CD4-positive, alpha-beta T cell (primary cell): ENCODE measurements at regions not wholly inside any gene's neighbourhood (a gene's known extent, or its start where the extent isn't known, plus 50 kb on each side); places are given as distances from the start of the nearest gene placed in this dataset.

Experiments used
- ATAC-seq: fragments of 200-7000 bp; cut with Tn5 transposase; one replicate; pipeline ENCODE4 v1.10.0; 2022; ENCODE audit warnings: mild to moderate bottlenecking; ENCODE audit not compliant: poor library complexity
- CTCF ChIA-PET: fragments of 350-600 bp; sonication (Branson Sonifier 250); formaldehyde crosslinking; loops from one replicate; lab custom pipeline; 2021; ENCODE audit warnings: antibody characterized with exemption, inconsistent platforms; lab: Charles Lee
- POLR2A ChIA-PET: fragments of 350-600 bp; sonication (Branson Sonifier 250); formaldehyde crosslinking; loops from one replicate; lab custom pipeline; 2021; ENCODE audit warnings: antibody characterized with exemption, inconsistent platforms; lab: Charles Lee
- DNase-seq, 14 experiments: peaks; one replicate each; pipeline ENCODE4 v3.0.0-alpha.2; 2013 to 2020; ENCODE audit warnings: mixed read lengths in 2 of 14
- H3K27ac ChIP-seq, 2 donors: one replicate each; pipeline versions ENCODE4 v1.5.1 to v1.7.0; 2013; ENCODE audit warnings: low read length in 2 of 2, low read depth in 1 of 2, mild to moderate bottlenecking in 1 of 2
- H3K27me3 ChIP-seq, 2 experiments: 1 replicate in 1 of 2; 2 replicates in 1 of 2; pipeline versions ENCODE4 v1.6.1 to v1.7.0; 2013; ENCODE audit warnings: low read length in 2 of 2, control low read depth in 1 of 2, mild to moderate bottlenecking in 1 of 2, moderate library complexity in 1 of 2; ENCODE audit not compliant: insufficient read depth in 2 of 2, control insufficient read depth in 1 of 2
- H3K36me3 ChIP-seq: one replicate; pipeline ENCODE4 v1.6.1; 2013; ENCODE audit warnings: low read length, control low read depth; ENCODE audit not compliant: insufficient read depth
- H3K4me1 ChIP-seq: one replicate; pipeline ENCODE4 v1.6.1; 2013; ENCODE audit warnings: low read length, control low read depth; ENCODE audit not compliant: insufficient read depth
- H3K4me3 ChIP-seq: one replicate; pipeline ENCODE4 v1.5.1; 2013; ENCODE audit warnings: mild to moderate bottlenecking, low read length, moderate library complexity
- H3K9me3 ChIP-seq, 2 experiments: 1 replicate in 1 of 2; 2 replicates in 1 of 2; pipeline versions ENCODE4 v1.6.1 to v1.7.0; 2013; ENCODE audit warnings: low read length in 2 of 2, mild to moderate bottlenecking in 2 of 2, control low read depth in 1 of 2, moderate library complexity in 1 of 2; ENCODE audit not compliant: control insufficient read depth in 1 of 2, insufficient read depth in 1 of 2
- H3K27ac Mint-ChIP-seq: one replicate; pipeline ENCODE4 v1.8.0; 2020; ENCODE audit warnings: mixed read lengths
- H3K27me3 Mint-ChIP-seq: one replicate; pipeline ENCODE4 v1.8.0; 2021; ENCODE audit warnings: mixed read lengths
- H3K36me3 Mint-ChIP-seq: one replicate; pipeline ENCODE4 v1.8.0; 2021; ENCODE audit warnings: low read depth, mixed read lengths
- H3K4me1 Mint-ChIP-seq: one replicate; pipeline ENCODE4 v1.8.0; 2021; ENCODE audit warnings: low read depth, mixed read lengths
- H3K4me3 Mint-ChIP-seq: one replicate; pipeline ENCODE4 v1.8.0; 2020; ENCODE audit warnings: mild to moderate bottlenecking, mixed read lengths
- H3K9me3 Mint-ChIP-seq: one replicate; pipeline ENCODE4 v1.8.0; 2020; ENCODE audit warnings: mixed read lengths
- CTCF ChIP-seq: fragments of 200-600 bp; IDR thresholded peaks from one replicate; pipeline ENCODE4 v1.8.0; 2022; ENCODE audit warnings: antibody characterized with exemption, mild to moderate bottlenecking
- intact Hi-C, 2 experiments: fragments of 100-400 bp; cut with DNase I in 1 of 2; cut with micrococcal nuclease in 1 of 2; formaldehyde crosslinking; loops; one replicate each; pipeline versions ENCODE4 v1.15.1 to v1.9.0; 2023 to 2025; cut with DNase I, micrococcal nuclease

DNA sequence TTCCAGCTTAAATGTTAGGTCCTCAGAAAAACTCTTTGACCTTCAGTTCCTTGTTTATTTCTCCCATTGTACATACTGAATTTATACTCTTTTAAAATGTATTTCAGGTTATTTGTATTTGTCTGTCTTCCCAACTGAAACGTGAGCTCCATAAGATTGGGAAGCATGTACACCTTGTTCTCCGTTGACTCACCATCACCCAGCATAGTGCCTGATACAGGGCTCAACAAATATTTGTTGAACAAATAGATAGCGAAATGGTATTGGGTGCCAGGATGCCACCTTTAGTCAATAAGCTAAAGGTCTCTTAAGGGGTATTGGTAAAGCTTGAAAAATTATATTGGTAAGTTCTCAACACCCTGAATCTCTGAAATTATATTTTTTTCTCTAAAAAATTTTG, 1841.3 kb upstream of the CELF4 start:
- Histone ChIP-seq H3K27me3 (no peaks in the 10 kb centered on the region), H3K27ac (no peak overlapping the region), H3K36me3 (no peaks in the 10 kb centered on the region), H3K4me1 (no peaks in the 10 kb centered on the region), H3K9me3 (peaks cover 0 to 4% of the 10 kb centered on the region in 2 experiments), H3K4me3 (no peak overlapping the region)
- DNase-seq: no peak
- Mint-ChIP-seq H3K4me1 (no peaks in the 10 kb centered on the region), H3K9me3 (no peaks in the 10 kb centered on the region), H3K36me3 (no peaks in the 10 kb centered on the region), H3K4me3 (no peak overlapping the region), H3K27ac (no peak overlapping the region), H3K27me3 (no peaks in the 10 kb centered on the region)
- intact Hi-C loops: no loop called here
- no peak for TF ChIP-seq CTCF
- ChIA-PET CTCF (no interaction called here), POLR2A (no interaction called here)
- no peak for ATAC-seq

DNA sequence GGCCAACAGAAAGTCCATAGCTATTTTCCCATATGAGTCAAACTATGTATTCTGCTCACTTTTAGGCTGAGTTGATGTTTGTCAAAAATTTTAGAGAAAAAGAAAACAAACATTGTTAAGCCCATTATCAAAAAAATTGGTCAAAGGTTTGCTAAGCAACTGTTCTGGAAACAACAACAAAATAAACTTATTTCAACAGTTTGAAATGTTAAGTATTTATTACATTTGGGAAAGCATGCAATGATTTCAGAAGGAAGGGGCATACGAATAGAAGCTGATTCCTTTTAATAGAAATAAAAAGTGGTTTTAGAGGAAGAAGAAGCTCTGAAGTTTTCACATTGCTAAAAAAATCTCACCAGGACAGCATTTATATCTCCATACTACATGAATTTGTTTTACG, 1837.5 kb upstream of the CELF4 start:
- CTCF ChIA-PET: no interaction called here

GRCh38 chr18:39399662-39400061, 1834.1 kb upstream of the CELF4 start:
- no peak for TF ChIP-seq CTCF
- H3K4me1 ChIP-seq: no peaks in the 10 kb centered on the region
- no peak overlapping the region for H3K4me3 ChIP-seq
- ChIA-PET CTCF (no interaction called here), POLR2A (no interaction called here)
- intact Hi-C loops: no loop called here
- H3K9me3 ChIP-seq: peaks cover 0 to 7% of the 10 kb centered on the region in 2 experiments
- no peaks in the 10 kb centered on the region for H3K27me3 Mint-ChIP-seq
- DNase-seq (no peak), ATAC-seq (no peak)
- no peaks in the 10 kb centered on the region for H3K36me3 Mint-ChIP-seq
- no peaks in the 10 kb centered on the region for H3K4me1 Mint-ChIP-seq
- H3K27ac ChIP-seq: no peak overlapping the region
- H3K4me3 Mint-ChIP-seq: no peak overlapping the region
- H3K36me3 ChIP-seq: no peaks in the 10 kb centered on the region
- H3K27ac Mint-ChIP-seq: no peak overlapping the region
- H3K27me3 ChIP-seq: no peaks in the 10 kb centered on the region
- H3K9me3 Mint-ChIP-seq: no peaks in the 10 kb centered on the region

More for the DNA sequence above, 1837.5 kb upstream of the CELF4 start:
- Histone ChIP-seq H3K36me3 (no peaks in the 10 kb centered on the region), H3K4me3 (no peak overlapping the region), H3K4me1 (no peaks in the 10 kb centered on the region), H3K27me3 (no peaks in the 10 kb centered on the region), H3K9me3 (peaks cover 0 to 7% of the 10 kb centered on the region in 2 experiments), H3K27ac (no peak overlapping the region)
- H3K4me1 Mint-ChIP-seq: no peaks in the 10 kb centered on the region
- intact Hi-C loops: no loop called here
- H3K4me3 Mint-ChIP-seq: no peak overlapping the region
- DNase-seq: no peak
- POLR2A ChIA-PET: no interaction called here
- ATAC-seq: no peak
- no peaks in the 10 kb centered on the region for H3K27me3 Mint-ChIP-seq
- H3K27ac Mint-ChIP-seq: no peak overlapping the region
- no peaks in the 10 kb centered on the region for H3K9me3 Mint-ChIP-seq
- TF ChIP-seq CTCF: no peak
- H3K36me3 Mint-ChIP-seq: no peaks in the 10 kb centered on the region
